ENCODE measurements at regions not wholly inside any gene's neighbourhood (a gene's known extent, or its start where the extent isn't known, plus 50 kb on each side); places are given as distances from the start of the nearest gene placed in this dataset.

GRCh38 chr16:85421338-85422195, 191.6 kb upstream of the GSE1 start:
- no peak for DNase-seq (ENCODE audit: low read depth)

GRCh38 chr16:85422196-85422631, 190.9 kb upstream of the GSE1 start:
- DNase-seq (ENCODE audit: low read depth): no peak

- DNase-seq (ENCODE audit: low read depth): no peak
Measured at GRCh38 chr16:85422632-85423550, 190.2 kb upstream of the GSE1 start.

GRCh38 chr16:85423631-85424030, 189.5 kb upstream of the GSE1 start:
- DNase-seq (ENCODE audit: low read depth): no peak

GRCh38 chr16:85424260-85425073, 188.7 kb upstream of the GSE1 start:
- DNase-seq (ENCODE audit: low read depth): no peak

- DNase-seq (ENCODE audit: low read depth): no peak
Measured at GRCh38 chr16:85425074-85425662, 188.0 kb upstream of the GSE1 start.

- DNase-seq (ENCODE audit: low read depth): no peak
Measured at GRCh38 chr16:85426806-85427205, 186.3 kb upstream of the GSE1 start.

- no peak for DNase-seq (ENCODE audit: low read depth)
Measured at GRCh38 chr16:85428168-85428898, 184.8 kb upstream of the GSE1 start.

- DNase-seq (ENCODE audit: low read depth): no peak
Measured at GRCh38 chr16:85428899-85429775, 184.0 kb upstream of the GSE1 start.

GRCh38 chr16:85429776-85430522, 183.2 kb upstream of the GSE1 start:
- DNase-seq (ENCODE audit: low read depth): no peak

- no peak for DNase-seq (ENCODE audit: low read depth)
Measured at GRCh38 chr16:85430523-85431421, 182.3 kb upstream of the GSE1 start.

- no peak for DNase-seq (ENCODE audit: low read depth)
Measured at GRCh38 chr16:85431431-85432124, 181.5 kb upstream of the GSE1 start.

GRCh38 chr16:85432606-85433005, 180.5 kb upstream of the GSE1 start:
- DNase-seq (ENCODE audit: low read depth): no peak

- no peak for DNase-seq (ENCODE audit: low read depth)
Measured at GRCh38 chr16:85433477-85433876, 179.6 kb upstream of the GSE1 start.

- DNase-seq (ENCODE audit: low read depth): no peak
Measured at GRCh38 chr16:85435286-85435685, 177.8 kb upstream of the GSE1 start.

GRCh38 chr16:85435700-85436099, 177.4 kb upstream of the GSE1 start:
- DNase-seq (ENCODE audit: low read depth): no peak

- no peak for DNase-seq (ENCODE audit: low read depth)
Measured at GRCh38 chr16:85436207-85436606, 176.9 kb upstream of the GSE1 start.
